Stimulated activated naive CD4-positive, alpha-beta T cell (primary cell): ENCODE measurements at regions not wholly inside any gene's neighbourhood (a gene's known extent, or its start where the extent isn't known, plus 50 kb on each side); places are given as distances from the start of the nearest gene placed in this dataset.

Source experiments
- DNase-seq, 6 experiments: peaks; one replicate each; lab custom pipeline; 2025; lab: John Stamatoyannopoulos, UW

DNA sequence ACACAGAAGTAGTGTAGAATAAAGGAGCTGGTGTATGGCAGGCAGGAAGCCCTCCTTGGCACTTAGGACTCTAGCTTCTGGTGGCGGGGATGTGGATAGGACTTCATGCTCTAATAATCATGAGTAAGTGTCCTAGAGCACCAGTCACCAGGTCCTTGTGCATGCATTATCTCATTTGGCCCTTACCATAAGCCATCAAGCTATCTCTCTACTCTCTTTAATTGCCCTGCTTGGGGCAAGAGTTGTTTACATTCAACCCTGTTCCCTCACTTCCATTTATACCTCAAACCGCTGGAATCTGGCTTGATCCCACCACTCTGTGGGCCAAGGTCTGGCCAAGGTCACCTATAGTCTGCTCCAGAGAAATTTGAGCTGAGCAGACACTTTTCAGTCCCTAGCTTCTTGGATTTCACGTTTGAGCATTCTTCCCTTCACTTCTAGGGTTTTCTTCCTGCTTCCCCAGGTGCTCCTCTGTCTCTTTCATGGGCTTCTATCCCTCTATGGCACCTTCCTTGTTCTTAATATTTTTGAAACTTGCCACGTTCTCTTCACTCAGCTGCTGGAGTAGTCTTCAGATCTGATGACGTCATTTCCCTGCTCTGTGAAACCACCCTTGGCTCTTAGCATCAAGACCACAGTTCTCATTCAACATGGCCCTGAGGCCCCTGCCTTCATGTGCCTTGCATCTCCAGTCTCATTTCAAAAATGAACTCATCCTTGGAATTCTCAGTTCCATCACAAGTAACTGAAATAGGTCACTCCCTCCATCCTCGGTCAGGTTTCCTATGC is 94.9 kb upstream of the GATA6 start:
- no peak for DNase-seq

DNA sequence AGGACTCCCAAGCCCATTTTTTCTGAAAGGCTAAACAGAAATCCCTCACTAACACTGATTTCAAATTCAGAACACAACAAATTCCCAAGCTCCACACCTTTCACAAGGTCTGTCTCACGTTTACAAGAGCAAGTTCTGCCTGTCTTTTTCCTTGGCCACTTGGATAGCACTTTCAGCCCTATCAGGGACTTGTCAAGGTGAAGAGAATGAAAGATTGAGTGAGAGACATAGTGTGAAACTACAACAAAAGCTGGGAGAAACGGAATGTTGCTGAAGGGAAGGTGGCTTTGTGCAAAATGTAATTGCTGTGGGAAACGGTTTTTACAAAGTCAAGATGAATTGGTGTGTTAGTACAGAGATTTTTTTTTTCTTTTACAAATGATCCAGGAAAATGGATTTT is 89.4 kb upstream of the GATA6 start:
- no peak for DNase-seq

DNA sequence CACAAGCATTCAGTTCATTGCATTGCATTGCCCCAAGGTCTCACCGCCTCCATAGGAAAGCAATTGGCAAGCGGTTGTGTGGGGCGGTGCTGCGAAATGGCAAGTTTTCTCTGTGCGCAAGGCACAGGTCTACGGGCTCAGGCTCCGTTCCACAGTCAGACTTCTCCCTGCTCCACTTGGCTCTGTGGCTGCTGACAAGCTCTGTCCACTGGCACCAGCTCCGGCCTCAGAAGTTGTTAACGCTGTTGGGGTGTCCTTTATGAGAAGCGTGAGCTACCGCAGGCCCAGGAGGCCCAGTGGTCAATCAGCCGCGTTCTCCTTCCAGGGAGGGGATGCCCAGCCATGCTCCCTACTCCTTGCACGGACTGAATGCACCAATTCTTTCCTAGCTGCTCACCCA is 87.0 kb upstream of the GATA6 start:
- DNase-seq = no peak

GRCh38 chr18:22084547-22084946 is 84.8 kb upstream of the GATA6 start:
- DNase-seq = no peak

- no peak for DNase-seq
Observed at GRCh38 chr18:22086973-22087372, 82.4 kb upstream of the GATA6 start.

GRCh38 chr18:22088029-22088428 is 81.4 kb upstream of the GATA6 start:
- no peak for DNase-seq

GRCh38 chr18:22088996-22089640 is 80.3 kb upstream of the GATA6 start:
- no peak for DNase-seq

GRCh38 chr18:22091341-22091740 is 78.0 kb upstream of the GATA6 start:
- no peak for DNase-seq

DNA sequence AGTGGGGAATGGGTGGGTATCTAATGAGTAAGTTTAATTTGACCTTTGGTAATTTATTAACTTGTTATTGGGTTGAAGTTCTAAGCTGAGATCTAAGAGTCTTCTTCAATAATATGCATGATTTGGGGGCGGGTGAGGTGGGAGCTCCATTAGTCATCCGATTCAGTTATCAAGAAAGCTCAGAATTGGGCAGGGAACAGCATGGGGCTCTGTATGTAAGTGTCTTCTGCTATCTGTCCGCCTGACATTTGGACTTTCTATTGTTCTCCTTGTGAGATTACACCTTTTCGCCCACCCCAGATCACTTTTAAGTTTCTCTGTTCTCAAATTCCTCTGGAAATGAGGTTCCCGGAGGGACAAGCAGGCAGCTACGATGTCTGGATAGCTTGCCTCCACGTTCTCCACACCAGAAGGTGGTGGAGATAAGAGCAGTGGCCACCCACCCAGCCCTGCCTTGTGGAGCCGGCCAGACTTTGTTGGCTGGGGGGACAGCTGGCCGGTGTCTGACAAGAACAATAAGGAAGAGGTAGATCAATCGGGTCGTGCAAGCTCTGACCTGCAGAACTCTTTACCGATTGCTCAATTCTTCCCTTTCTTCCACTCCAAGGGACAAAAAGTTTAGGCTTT is 75.5 kb upstream of the GATA6 start:
- no peak for DNase-seq

- DNase-seq = no peak
Observed at GRCh38 chr18:22094358-22094734, 75.0 kb upstream of the GATA6 start.

- no peak for DNase-seq
Observed at GRCh38 chr18:22098563-22098989, 70.8 kb upstream of the GATA6 start.

DNA sequence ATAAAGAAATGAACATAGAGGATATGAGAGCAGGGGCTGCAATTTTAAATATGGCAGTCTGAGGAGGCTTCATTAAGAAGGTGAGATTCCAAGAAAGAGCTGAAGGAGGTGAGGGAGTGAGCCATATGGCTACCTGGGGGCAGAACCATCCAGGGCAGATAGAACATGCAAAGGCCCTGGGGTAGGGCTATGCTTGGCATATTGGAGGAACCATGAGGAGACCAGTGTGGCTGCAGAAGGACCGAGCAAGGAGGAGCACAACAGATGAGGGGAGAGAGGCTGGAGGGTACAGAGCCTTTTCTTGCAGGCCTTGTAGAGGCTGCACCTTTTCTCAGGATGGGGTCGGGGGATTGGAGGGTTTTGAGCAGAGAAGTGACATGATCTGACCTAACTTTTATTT is 69.5 kb upstream of the GATA6 start:
- no peak for DNase-seq

GRCh38 chr18:22101731-22102130 is 67.7 kb upstream of the GATA6 start:
- DNase-seq = no peak

- no peak for DNase-seq
Observed at GRCh38 chr18:22102953-22103646, 66.3 kb upstream of the GATA6 start.

DNA sequence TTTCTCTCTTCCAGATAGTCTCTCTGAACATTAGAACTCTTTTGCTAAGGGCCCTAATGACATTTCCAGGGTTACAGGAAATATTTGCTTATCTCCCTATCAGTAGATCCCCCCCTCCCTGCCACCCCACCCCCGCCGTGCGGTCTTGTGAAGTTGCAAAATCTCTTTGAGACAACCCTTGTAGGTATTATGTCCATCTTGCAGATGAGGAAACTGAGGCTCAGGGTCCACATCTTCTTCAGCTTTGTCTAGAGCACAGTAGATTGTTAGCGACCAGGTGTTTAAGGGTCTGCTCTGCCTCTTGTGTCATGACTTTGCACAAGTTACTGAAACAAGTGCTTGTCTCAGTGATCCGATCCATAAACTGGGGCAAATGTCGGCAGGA is 65.8 kb upstream of the GATA6 start:
- DNase-seq = no peak

DNA sequence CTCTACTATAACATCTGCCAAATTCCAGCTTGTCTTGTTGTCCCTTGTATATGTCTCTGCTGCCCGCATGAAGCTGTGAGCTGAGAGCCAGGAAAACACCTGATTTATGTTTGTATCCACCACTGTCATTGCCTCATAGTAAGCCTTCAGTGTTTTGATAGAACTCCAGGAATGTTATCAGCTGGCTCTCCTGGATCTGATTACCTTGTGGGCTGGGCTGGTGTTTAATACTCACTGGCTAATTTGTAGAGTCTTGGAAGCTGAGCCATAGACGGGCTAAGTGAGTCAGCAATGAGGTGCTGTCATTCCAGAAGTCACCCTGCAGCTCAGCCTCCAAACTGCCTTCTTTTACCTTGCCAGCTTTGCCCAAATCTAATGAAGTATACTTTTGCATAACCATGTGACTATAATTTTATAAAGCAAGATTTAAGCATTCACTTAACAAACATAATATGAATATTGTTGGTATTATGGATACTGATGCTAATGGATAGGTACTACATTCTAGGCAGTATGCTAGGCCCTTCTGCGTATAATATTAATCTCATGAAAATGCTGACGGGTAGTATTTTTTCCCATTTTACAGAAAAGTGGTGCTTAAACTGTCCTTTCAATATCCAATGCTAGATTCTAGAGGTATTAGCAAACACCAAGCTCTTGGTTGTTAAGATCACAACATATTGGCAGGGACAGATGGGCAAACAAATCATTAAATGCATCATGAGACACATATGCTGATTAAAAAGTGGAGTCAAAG is 62.7 kb upstream of the GATA6 start:
- no peak for DNase-seq

DNA sequence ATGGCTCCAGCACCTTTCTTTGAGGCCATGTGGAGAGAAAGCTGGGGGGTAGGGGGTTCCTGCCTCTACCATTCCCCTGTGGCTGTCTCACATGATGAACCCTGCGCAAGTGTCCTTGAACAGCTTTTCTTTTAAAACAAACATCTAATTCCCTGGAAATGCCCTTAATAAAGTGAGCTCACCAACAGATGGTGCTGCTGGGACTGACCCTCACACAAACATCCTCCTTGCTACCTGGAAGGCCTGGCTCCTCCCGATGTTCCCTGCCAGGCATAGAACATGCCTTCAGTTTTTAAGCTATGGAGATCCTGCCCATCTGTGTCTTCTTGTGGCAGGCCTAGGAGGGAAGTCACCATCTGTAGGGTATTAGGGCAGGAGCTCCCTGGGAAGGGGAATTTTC is 60.7 kb upstream of the GATA6 start:
- DNase-seq = no peak

DNA sequence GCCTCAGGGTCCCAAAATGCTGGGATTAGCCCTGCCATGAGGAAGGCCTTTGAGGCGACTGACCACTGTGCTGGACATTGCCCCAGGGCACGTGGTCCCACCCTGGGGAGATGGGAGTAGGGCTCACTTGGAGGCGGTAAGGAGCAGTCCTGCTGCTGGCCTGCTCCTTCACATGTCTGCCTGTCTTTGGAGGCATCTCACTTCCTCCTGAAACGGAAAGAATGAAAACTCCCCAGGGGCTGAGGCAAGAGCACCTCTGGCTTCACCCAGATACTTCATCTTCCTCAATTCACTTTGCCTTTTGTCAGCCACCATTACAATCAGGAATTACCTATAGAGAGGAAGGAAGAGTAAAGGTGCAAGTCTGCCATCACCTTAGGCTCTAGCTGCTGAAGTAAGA is 59.9 kb upstream of the GATA6 start:
- no peak for DNase-seq

GRCh38 chr18:22110461-22110924 is 58.9 kb upstream of the GATA6 start:
- no peak for DNase-seq

DNA sequence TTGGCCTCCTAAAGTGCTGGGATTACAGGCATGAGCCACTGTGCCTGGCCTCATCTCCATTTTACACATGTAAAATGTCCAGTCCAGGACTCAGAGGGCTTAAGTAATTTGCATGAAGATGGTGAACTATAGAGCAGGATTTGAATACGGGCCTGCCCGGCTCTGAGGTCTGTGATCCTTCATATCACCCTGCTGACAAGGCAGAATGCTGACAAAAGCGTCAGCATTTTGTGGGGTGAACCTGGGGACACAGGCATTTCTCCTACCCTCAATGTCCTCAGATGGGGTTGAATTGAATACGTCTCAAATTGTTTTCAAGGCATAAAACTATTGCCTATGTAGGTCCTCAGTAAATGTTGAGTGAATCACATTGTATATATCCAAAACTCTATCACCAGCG is 57.2 kb upstream of the GATA6 start:
- DNase-seq = no peak

DNA sequence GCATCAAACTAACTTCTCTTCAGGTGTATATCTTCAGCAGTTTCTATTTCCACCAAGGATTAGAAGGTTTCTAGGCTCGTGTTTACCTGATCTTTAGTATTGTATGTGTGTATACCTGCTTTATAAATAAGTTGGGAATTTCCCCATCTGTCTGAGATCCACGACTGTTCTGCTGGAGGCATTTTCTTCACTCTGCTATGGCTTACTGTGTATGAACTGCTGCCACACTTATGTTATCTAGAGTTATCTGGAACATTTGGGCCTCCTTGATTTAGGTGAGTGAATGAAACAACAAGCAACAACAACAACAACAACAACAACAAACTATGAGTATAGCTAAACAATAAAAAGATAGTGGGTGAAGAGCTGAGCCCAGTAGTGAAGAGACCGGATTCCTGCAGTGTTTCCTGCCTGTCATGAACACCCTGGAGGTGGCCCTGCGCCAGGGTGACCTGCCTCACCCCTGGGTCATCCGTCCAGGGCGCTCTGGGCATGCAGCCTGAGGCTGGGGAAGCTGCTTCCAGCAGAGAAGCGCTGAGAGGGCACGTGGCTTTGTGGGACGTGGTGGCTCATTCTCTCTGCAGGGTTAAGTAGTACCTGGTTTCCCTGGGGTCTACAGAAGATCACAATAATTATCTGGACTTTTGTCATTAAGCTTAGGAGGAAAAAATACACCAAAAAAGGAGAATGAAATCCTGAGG is 56.1 kb upstream of the GATA6 start:
- DNase-seq = no peak
